Natural killer cell (primary cell): ENCODE measurements at regions not wholly inside any gene's neighbourhood (a gene's known extent, or its start where the extent isn't known, plus 50 kb on each side); places are given as distances from the start of the nearest gene placed in this dataset.

Experiments used
- ATAC-seq, 3 donors: fragments of 150-1000 bp in 2 of 3; fragments of 200-7000 bp in 1 of 3; cut with Tn5 transposase; 1 replicate in 1 of 3; 2 replicates in 2 of 3; pipeline ENCODE4 v1.10.0; 2021; ENCODE audit warnings: mild to moderate bottlenecking in 2 of 3, moderate library complexity in 2 of 3
- DNase-seq, 2 donors: peaks; one replicate each; pipeline versions ENCODE4 v3.0.0 to v3.0.0-alpha.2; 2013 to 2021; ENCODE audit warnings: mixed read lengths in 1 of 2
- H3K27ac ChIP-seq: one replicate; pipeline ENCODE4 v1.5.1; 2013; ENCODE audit warnings: mild to moderate bottlenecking, low read length
- H3K27me3 ChIP-seq: one replicate; pipeline ENCODE4 v1.6.1; 2013; ENCODE audit warnings: low read length; ENCODE audit not compliant: control insufficient read depth, insufficient read depth
- H3K36me3 ChIP-seq: one replicate; pipeline ENCODE4 v1.6.1; 2013; ENCODE audit warnings: low read length; ENCODE audit not compliant: control insufficient read depth, insufficient read depth
- H3K4me1 ChIP-seq: one replicate; pipeline ENCODE4 v1.6.1; 2013; ENCODE audit warnings: low read length; ENCODE audit not compliant: control insufficient read depth, insufficient read depth
- H3K4me3 ChIP-seq: one replicate; pipeline ENCODE4 v1.5.1; 2013; ENCODE audit warnings: low read length
- H3K9me3 ChIP-seq: one replicate; pipeline ENCODE4 v1.6.1; 2013; ENCODE audit warnings: low read length; ENCODE audit not compliant: control insufficient read depth, insufficient read depth
- H3K27ac Mint-ChIP-seq, 2 donors: one replicate each; pipeline ENCODE4 v1.8.0; 2022; ENCODE audit warnings: mild to moderate bottlenecking in 2 of 2, mixed read lengths in 2 of 2, moderate library complexity in 1 of 2
- H3K27me3 Mint-ChIP-seq, 2 donors: one replicate each; pipeline ENCODE4 v1.8.0; 2022; ENCODE audit warnings: low read depth in 2 of 2, mixed read lengths in 2 of 2
- H3K36me3 Mint-ChIP-seq: one replicate; pipeline ENCODE4 v1.8.0; 2022; ENCODE audit warnings: mixed read lengths
- H3K4me1 Mint-ChIP-seq, 2 donors: one replicate each; pipeline ENCODE4 v1.8.0; 2022; ENCODE audit warnings: mixed read lengths in 2 of 2
- H3K4me3 Mint-ChIP-seq: one replicate; pipeline ENCODE4 v1.8.0; 2022; ENCODE audit warnings: mild to moderate bottlenecking, moderate library complexity, mixed read lengths
- H3K9me3 Mint-ChIP-seq, 2 donors: one replicate each; pipeline ENCODE4 v1.8.0; 2022; ENCODE audit warnings: mixed read lengths in 2 of 2
- CTCF ChIP-seq: fragments of 200-600 bp; IDR thresholded peaks from one replicate; pipeline ENCODE4 v1.8.0; 2022; ENCODE audit warnings: antibody characterized with exemption
- WGBS: methylation state at CpG from one replicate; pipeline ENCODE4 v1.1.7; 2013; ENCODE audit warnings: missing lambda C conversion rate; ENCODE audit not compliant: insufficient coverage; 5-methylcytosine and 5-hydroxymethylcytosine counted together
- intact Hi-C: fragments of 100-400 bp; cut with micrococcal nuclease; formaldehyde crosslinking; loops from one replicate; pipeline ENCODE4 v1.14.2; 2022

GRCh38 chr15:39114690-39115378 lies 466.0 kb upstream of the THBS1 start:
- intact Hi-C loops = no loop called here
- ATAC-seq (no peak), DNase-seq (no peak)
- peaks cover 23% of the 10 kb centered on the region for H3K36me3 Mint-ChIP-seq
- no peak overlapping the region for H3K27ac ChIP-seq
- H3K27me3 Mint-ChIP-seq = peaks cover 28 to 42% of the 10 kb centered on the region in 2 donors
- H3K27me3 ChIP-seq = no peaks in the 10 kb centered on the region
- no peak for TF ChIP-seq CTCF
- no peaks in the 10 kb centered on the region for H3K4me1 ChIP-seq
- H3K4me3 Mint-ChIP-seq = no peak overlapping the region
- H3K9me3 Mint-ChIP-seq = peaks cover 2 to 7% of the 10 kb centered on the region in 2 donors
- H3K36me3 ChIP-seq = no peaks in the 10 kb centered on the region
- 100% methylated on average over 1 of the region's 1 CpG for WGBS
- no peaks in the 10 kb centered on the region for H3K9me3 ChIP-seq
- no peak overlapping the region for H3K27ac Mint-ChIP-seq
- no peak overlapping the region for H3K4me3 ChIP-seq
- no peaks in the 10 kb centered on the region for H3K4me1 Mint-ChIP-seq

- no peaks in the 10 kb centered on the region for H3K9me3 ChIP-seq
- Mint-ChIP-seq H3K4me3 (no peak overlapping the region), H3K27ac (no peak overlapping the region), H3K27me3 (peaks cover 29 to 45% of the 10 kb centered on the region in 2 donors), H3K4me1 (no peaks in the 10 kb centered on the region), H3K9me3 (peaks cover 2 to 7% of the 10 kb centered on the region in 2 donors), H3K36me3 (peaks cover 23% of the 10 kb centered on the region)
- H3K27ac ChIP-seq = no peak overlapping the region
- ATAC-seq = no peak
- TF ChIP-seq CTCF = no peak
- no peaks in the 10 kb centered on the region for H3K4me1 ChIP-seq
- no peak overlapping the region for H3K4me3 ChIP-seq
- H3K36me3 ChIP-seq = no peaks in the 10 kb centered on the region
- no peaks in the 10 kb centered on the region for H3K27me3 ChIP-seq
- no peak for DNase-seq
- 64% methylated on average over 2 of the region's 2 CpGs for WGBS
- intact Hi-C loops = no loop called here
Measured at GRCh38 chr15:39115379-39116057, 465.4 kb upstream of the THBS1 start.

DNA sequence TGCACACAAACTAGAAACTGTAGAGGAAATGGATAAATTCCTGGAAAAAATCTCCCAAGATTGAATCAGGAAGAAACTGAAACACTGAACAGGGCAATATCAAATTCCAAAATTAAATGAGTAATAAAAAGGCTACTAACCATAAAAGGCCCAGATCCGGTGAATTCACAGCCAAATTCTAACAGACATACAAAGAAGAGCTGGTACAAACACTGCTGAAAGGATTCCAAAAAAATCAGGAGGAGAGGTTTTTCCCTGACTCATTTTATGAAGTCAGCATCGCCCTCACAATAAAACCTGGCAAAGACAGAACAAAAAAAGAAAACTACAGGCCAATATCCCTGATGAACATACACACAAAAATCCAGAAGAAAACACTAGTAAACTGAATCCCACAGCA lies 462.4 kb upstream of the THBS1 start:
- H3K4me3 Mint-ChIP-seq = no peak overlapping the region
- WGBS = 88% methylated on average over 2 of the region's 2 CpGs
- no peak for TF ChIP-seq CTCF

More for the DNA sequence above, 462.4 kb upstream of the THBS1 start:
- no peaks in the 10 kb centered on the region for H3K9me3 ChIP-seq
- intact Hi-C loops = no loop called here
- H3K36me3 ChIP-seq = no peaks in the 10 kb centered on the region
- no peak overlapping the region for H3K4me3 ChIP-seq
- no peak for DNase-seq
- no peak overlapping the region for H3K27ac Mint-ChIP-seq
- no peaks in the 10 kb centered on the region for H3K27me3 ChIP-seq
- H3K36me3 Mint-ChIP-seq = peaks cover 23% of the 10 kb centered on the region
- no peak for ATAC-seq
- no peaks in the 10 kb centered on the region for H3K4me1 Mint-ChIP-seq
- peaks cover 2 to 7% of the 10 kb centered on the region in 2 donors for H3K9me3 Mint-ChIP-seq
- H3K27me3 Mint-ChIP-seq = peaks cover 27 to 54% of the 10 kb centered on the region in 2 donors
- H3K27ac ChIP-seq = no peak overlapping the region
- H3K4me1 ChIP-seq = no peaks in the 10 kb centered on the region
